ENCODE measurements at regions not wholly inside any gene's neighbourhood (a gene's known extent, or its start where the extent isn't known, plus 50 kb on each side); places are given as distances from the start of the nearest gene placed in this dataset.

DNA sequence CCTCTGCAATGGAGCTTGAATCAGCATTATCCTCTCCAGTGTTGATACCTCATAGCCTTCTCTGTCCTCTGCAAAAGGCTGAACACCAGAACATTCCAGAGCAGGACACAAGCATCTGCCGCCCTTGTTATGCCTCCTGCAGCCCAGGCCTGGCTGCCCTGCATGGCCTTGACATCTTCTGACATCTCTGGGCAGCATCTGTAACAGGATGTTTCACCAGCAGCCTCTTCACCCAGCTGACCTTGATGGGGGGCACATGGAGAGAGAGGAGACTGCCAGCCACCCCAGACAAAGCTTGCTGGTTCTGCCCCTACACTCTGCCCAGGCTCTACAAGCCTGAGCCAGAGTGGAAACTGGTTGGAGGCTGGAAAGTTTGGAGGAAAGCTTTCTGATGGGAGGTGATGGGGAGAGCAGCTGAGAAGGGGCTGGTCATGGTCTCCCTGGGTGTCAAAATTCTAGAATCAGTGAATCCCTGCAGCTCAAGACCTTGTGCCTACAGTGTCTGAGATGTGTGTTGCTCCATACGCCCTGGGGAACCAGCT lies 145.1 kb downstream of the MRPL14 start:
- DNase-seq, result no peak

DNA sequence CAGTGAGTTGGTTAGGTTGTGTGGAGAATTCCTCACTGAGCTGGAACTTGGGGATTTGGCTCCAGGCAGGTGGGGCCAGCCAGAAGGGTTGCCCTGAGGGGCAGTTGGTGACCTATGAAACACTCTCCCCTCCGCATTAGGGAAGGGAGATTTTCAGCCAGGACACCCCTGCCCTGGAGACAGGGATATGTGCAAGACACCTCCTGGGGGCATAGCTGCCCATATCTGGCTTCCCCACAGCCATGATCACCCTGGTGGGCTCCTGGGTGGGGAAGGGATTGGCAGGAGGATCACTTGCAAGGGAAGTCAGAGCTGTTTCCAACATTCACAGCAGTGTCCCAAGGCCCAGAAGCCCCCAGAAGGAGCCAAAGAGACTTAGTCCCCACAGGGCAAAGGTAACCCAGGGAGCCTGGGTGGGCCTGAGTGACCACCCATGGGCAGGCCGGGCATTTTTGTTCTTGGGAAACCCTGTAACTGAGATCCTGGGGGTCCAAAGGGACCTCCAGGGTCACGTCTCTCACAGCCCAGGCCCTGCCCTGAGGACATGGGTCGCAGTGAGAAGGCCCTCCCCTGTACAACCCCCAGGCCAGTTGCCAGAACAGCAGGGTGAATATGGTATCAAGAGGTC lies 145.8 kb downstream of the MRPL14 start:
- no peak for DNase-seq

- DNase-seq, result no peak
These were observed 147.1 kb downstream of the MRPL14 start for GRCh38 chr6:43980004-43980795.

GRCh38 chr6:43979525-43979924 lies 147.7 kb downstream of the MRPL14 start:
- DNase-seq, result no peak

DNA sequence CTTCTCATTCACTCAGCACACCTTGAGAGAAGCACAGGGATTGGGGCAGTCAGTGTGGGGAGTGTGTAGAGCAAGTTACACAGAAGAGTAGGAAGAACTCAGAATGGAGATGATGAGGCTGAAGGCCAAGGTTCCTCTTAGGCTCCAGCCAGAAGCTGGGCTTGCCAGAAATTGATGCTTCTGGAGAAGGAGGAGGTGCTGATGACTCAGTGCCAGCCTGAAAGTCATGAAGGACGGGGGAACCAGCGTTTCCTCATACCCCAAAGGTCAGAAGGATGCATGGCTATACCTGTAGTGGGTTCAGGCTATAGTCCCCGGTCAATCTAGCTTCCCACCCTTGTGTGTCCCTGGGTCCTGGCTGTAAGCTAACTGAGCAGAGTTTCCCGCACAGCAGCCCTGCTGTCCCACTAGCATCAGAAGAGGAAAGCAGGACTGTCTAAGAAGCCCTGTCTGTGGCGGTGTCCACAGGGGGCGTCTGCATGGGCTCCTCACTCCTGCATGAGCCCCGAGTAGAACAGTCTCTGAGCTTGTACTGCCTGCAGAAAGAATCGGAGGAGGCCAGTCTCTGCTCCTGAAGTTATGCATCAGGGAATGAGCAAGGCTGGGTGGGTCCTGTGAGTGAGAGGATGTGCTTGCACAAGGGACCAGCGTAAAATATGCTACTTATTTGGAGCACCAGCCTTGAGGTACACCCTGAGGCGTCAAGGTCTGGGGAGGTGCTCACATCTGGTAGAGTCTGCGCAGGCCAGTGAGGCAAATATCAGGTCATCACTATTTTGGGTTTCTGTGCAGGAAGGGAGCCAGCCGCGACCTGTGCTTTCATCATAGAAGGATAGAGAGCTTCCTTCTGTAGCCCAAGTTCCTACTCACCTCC lies 148.5 kb downstream of the MRPL14 start:
- no peak for DNase-seq

- DNase-seq, result no peak
These were observed 149.7 kb downstream of the MRPL14 start for GRCh38 chr6:43977404-43978111.

GRCh38 chr6:43976706-43977403 lies 150.4 kb downstream of the MRPL14 start:
- no peak for DNase-seq

DNA sequence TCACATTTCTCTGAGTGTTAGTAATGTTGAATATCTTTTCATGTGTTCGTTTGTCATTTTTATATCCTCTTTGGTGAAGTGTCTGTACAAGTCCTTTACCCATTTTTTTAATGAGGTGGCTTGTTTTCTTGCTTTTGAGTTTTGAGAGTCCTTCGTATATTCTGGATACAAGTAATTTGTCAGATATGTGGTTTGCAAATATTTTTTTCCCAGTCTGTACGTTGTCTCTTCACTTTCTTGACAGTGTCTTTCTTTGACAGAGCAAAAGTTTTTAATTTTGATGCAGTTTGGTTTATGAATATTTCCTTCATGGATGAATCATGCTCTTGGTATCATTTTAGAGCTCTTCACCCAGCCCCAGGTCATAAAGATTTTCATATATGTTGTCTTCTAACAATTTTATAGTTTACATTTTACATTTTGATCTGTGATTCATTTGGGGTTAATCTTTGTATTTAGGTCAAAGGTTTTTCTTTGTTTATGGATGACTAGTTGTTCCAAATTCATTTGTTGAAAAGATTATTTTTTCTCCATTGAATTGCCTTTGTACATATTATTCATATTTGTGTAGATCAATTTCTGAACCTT lies 152.5 kb downstream of the MRPL14 start:
- DNase-seq, result no peak

DNA sequence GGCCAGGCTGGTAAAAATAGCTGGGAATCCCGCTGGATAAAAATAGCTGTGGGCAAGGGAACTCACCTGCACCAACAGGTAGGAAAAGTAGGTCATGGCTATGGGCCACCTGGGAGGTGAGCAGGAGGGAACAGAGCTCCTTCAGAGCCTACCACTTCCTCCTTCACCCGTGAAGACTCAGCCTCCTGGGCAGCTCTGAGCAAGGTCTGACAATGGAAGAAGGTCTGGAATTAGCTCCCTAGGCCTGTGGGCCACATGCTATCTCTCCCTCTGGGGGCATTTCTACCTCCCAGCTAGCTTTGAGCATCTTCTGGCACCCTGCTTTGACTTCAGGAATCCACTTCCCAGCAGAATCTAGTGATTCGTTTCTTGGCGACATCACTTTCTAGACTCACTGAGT lies 153.9 kb downstream of the MRPL14 start:
- DNase-seq, result no peak

GRCh38 chr6:43972913-43973300 lies 154.3 kb downstream of the MRPL14 start:
- no peak for DNase-seq

- DNase-seq, result no peak
These were observed 154.9 kb downstream of the MRPL14 start for GRCh38 chr6:43972179-43972912.

- no peak for DNase-seq
These were observed 155.5 kb downstream of the MRPL14 start for GRCh38 chr6:43971776-43972126.

GRCh38 chr6:43970913-43971775 lies 156.1 kb downstream of the MRPL14 start:
- no peak for DNase-seq

DNA sequence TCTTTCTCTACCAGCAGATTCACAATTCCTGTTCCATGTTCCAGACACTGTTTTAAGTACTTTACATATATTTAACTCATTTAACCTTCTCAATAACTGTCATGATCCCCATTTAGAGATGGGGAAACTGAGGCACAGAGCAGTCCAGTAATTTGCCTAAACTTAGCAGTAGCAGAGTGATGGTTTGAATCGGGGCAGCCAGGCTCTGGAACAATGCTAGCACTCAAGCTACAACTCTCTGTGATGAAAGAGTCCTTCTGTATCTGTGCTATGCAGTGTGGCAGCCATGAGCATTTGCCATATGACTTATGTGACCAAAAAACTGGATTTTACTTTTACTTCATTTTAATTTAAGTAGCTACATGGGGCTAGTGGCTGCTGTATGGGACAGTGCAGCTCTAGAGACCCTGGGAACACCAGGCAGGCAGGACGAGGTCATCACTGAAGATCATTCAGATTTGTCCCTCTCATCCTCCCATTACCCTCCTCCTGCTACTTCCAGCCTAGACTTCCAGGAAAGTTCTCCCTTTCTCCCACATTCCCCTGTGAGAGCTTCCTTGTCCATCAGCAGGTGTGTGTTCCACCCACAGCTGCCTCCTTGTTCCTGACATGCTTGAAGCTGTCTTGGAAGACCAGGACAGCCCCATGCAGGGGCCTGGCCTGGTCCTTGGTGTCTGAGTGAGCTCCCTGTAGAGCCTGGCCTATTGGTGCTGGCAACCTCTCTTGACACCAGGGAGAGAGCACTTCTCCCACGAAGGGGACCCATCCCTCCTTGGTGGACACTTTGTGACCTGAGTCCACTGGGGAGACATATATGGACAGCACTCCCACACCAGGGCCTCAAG lies 157.0 kb downstream of the MRPL14 start:
- no peak for DNase-seq

GRCh38 chr6:43969158-43969981 lies 157.9 kb downstream of the MRPL14 start:
- no peak for DNase-seq

- no peak for DNase-seq
These were observed 158.9 kb downstream of the MRPL14 start for GRCh38 chr6:43968110-43968965.

GRCh38 chr6:43967719-43968091 lies 159.5 kb downstream of the MRPL14 start:
- DNase-seq, result no peak
